ENCODE measurements at regions not wholly inside any gene's neighbourhood (a gene's known extent, or its start where the extent isn't known, plus 50 kb on each side); places are given as distances from the start of the nearest gene placed in this dataset.

DNA sequence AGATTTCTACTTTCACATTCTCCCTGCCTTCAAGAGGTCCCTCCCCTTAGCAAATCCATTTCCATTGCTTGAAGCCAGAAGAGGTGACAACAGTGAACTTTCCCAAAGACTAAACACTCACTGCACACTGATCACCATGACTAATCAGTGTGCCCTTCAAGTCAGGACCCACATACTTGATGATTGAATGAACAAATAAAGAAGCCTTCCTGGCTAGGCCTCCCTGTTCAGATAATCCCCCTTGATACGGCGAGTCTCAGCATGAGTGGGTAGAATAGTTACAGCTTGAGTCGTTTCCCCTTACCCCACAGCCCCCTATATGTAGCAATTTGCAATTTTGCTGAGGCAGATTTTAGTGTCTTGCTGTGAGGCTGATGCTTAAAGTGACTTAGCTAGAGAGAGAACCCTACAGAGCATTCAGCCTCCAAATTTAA is 102.2 kb downstream of the UNC5CL start:
- RAD21 ChIA-PET (ENCODE audit: low non-redundant PET in 1 of 2, low total read pairs in 2 of 2, uncharacterized antibody in 2 of 2, unreplicated experiment in 2 of 2): no interaction called here
- H3K9me3 ChIP-seq (ENCODE audit: control insufficient read depth in 1 of 2, insufficient read depth in 1 of 2, low read depth in 1 of 2, low read length in 2 of 2): no peaks in the 10 kb centered on the region
- BruUV-seq (replicated peaks): no TSS peak
- POLR2A ChIA-PET: no interaction called here
- CTCF ChIA-PET: no interaction called here
- no peak overlapping the region for H3K4me2 ChIP-seq (ENCODE audit: low read length)
- no peaks in the 10 kb centered on the region for H3K36me3 ChIP-seq (ENCODE audit: control insufficient read depth in 1 of 2, insufficient read depth in 2 of 2, low read length in 2 of 2)
- TF ChIP-seq EZH2phosphoT487 (IDR thresholded peaks at IDR 0.05; ENCODE audit: borderline replicate concordance) (no peak), SP1 (IDR thresholded peaks at IDR 0.05; ENCODE audit: low read depth) (no peak), ZFX (IDR thresholded peaks at IDR 0.05) (no peak), TCF7L2 (IDR thresholded peaks at IDR 0.05; ENCODE audit: borderline replicate concordance, extremely low read depth, insufficient read depth, insufficient read length) (no peak), EZH2 (IDR thresholded peaks at IDR 0.05) (no peak), EGR1 (IDR thresholded peaks at IDR 0.05; ENCODE audit: low read depth) (no peak), FOSL1 (IDR thresholded peaks at IDR 0.05; ENCODE audit: low read depth) (no peak), SRF (IDR thresholded peaks at IDR 0.05; ENCODE audit: low read depth) (no peak), POLR2A (IDR thresholded peaks at IDR 0.05; ENCODE audit: borderline replicate concordance, extremely low read depth, insufficient read depth, insufficient read length) (no peak), YY1 (IDR thresholded peaks at IDR 0.05; ENCODE audit: extremely low read depth, insufficient replicate concordance, low read depth, low read length) (no peak), ZNF274 (IDR thresholded peaks at IDR 0.05; ENCODE audit: low read depth, low read length) (no peak), CEBPB (IDR thresholded peaks at IDR 0.05; ENCODE audit: low read depth) (no peak), RAD21 (IDR thresholded peaks at IDR 0.05; ENCODE audit: low read depth) (no peak), ELF1 (IDR thresholded peaks at IDR 0.05; ENCODE audit: borderline replicate concordance, low read depth) (no peak), POLR2AphosphoS5 (IDR thresholded peaks at IDR 0.05; ENCODE audit: low read depth, low read length) (no peak)
- TF ChIP-seq, protein P1, sequence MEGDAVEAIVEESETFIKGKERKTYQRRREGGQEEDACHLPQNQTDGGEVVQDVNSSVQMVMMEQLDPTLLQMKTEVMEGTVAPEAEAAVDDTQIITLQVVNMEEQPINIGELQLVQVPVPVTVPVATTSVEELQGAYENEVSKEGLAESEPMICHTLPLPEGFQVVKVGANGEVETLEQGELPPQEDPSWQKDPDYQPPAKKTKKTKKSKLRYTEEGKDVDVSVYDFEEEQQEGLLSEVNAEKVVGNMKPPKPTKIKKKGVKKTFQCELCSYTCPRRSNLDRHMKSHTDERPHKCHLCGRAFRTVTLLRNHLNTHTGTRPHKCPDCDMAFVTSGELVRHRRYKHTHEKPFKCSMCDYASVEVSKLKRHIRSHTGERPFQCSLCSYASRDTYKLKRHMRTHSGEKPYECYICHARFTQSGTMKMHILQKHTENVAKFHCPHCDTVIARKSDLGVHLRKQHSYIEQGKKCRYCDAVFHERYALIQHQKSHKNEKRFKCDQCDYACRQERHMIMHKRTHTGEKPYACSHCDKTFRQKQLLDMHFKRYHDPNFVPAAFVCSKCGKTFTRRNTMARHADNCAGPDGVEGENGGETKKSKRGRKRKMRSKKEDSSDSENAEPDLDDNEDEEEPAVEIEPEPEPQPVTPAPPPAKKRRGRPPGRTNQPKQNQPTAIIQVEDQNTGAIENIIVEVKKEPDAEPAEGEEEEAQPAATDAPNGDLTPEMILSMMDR (IDR thresholded peaks at IDR 0.05 in 2 of 3, conservative IDR thresholded peaks at IDR 0.05 in 1 of 3; ENCODE audit: borderline replicate concordance in 1 of 3, insufficient read depth in 1 of 3, low read depth in 2 of 3, low read length in 2 of 3): no peak
- TF ChIP-seq, protein P2, sequence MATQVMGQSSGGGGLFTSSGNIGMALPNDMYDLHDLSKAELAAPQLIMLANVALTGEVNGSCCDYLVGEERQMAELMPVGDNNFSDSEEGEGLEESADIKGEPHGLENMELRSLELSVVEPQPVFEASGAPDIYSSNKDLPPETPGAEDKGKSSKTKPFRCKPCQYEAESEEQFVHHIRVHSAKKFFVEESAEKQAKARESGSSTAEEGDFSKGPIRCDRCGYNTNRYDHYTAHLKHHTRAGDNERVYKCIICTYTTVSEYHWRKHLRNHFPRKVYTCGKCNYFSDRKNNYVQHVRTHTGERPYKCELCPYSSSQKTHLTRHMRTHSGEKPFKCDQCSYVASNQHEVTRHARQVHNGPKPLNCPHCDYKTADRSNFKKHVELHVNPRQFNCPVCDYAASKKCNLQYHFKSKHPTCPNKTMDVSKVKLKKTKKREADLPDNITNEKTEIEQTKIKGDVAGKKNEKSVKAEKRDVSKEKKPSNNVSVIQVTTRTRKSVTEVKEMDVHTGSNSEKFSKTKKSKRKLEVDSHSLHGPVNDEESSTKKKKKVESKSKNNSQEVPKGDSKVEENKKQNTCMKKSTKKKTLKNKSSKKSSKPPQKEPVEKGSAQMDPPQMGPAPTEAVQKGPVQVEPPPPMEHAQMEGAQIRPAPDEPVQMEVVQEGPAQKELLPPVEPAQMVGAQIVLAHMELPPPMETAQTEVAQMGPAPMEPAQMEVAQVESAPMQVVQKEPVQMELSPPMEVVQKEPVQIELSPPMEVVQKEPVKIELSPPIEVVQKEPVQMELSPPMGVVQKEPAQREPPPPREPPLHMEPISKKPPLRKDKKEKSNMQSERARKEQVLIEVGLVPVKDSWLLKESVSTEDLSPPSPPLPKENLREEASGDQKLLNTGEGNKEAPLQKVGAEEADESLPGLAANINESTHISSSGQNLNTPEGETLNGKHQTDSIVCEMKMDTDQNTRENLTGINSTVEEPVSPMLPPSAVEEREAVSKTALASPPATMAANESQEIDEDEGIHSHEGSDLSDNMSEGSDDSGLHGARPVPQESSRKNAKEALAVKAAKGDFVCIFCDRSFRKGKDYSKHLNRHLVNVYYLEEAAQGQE (IDR thresholded peaks at IDR 0.05; ENCODE audit: low read depth): no peak
- TF ChIP-seq, protein P3, sequence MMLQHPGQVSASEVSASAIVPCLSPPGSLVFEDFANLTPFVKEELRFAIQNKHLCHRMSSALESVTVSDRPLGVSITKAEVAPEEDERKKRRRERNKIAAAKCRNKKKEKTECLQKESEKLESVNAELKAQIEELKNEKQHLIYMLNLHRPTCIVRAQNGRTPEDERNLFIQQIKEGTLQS (IDR thresholded peaks at IDR 0.05): no peak
- TF ChIP-seq, protein P4, sequence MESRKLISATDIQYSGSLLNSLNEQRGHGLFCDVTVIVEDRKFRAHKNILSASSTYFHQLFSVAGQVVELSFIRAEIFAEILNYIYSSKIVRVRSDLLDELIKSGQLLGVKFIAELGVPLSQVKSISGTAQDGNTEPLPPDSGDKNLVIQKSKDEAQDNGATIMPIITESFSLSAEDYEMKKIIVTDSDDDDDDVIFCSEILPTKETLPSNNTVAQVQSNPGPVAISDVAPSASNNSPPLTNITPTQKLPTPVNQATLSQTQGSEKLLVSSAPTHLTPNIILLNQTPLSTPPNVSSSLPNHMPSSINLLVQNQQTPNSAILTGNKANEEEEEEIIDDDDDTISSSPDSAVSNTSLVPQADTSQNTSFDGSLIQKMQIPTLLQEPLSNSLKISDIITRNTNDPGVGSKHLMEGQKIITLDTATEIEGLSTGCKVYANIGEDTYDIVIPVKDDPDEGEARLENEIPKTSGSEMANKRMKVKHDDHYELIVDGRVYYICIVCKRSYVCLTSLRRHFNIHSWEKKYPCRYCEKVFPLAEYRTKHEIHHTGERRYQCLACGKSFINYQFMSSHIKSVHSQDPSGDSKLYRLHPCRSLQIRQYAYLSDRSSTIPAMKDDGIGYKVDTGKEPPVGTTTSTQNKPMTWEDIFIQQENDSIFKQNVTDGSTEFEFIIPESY (IDR thresholded peaks at IDR 0.05; ENCODE audit: extremely low read depth, insufficient replicate concordance, low read length): no peak
- TF ChIP-seq, protein P5, sequence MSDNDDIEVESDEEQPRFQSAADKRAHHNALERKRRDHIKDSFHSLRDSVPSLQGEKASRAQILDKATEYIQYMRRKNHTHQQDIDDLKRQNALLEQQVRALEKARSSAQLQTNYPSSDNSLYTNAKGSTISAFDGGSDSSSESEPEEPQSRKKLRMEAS (IDR thresholded peaks at IDR 0.05): no peak
- H2AFZ ChIP-seq (ENCODE audit: low read depth, low read length, poor library complexity, severe bottlenecking): no peak overlapping the region
- H4K20me1 ChIP-seq (ENCODE audit: insufficient read depth): no peaks in the 10 kb centered on the region
- ATAC-seq: no peak
- peaks cover 0 to 5% of the 10 kb centered on the region in 2 experiments; a peak in 1 of 4 replicates for H3K4me1 ChIP-seq (ENCODE audit: control insufficient read depth in 1 of 2, insufficient read depth in 2 of 2, low read length in 2 of 2)
- no peak for DNase-seq (ENCODE audit: low read depth, low spot score)
- intact Hi-C loops (cut with micrococcal nuclease): no loop called here
- H3K79me2 ChIP-seq (ENCODE audit: insufficient read depth, low read length): no peaks in the 10 kb centered on the region
- H3K27me3 ChIP-seq (ENCODE audit: insufficient read depth, low read length): no peaks in the 10 kb centered on the region
- no peak overlapping the region for H3K4me3 ChIP-seq (replicated peaks in 1 of 2; ENCODE audit: low read depth in 1 of 2, low read length in 2 of 2)
- no peaks in the 10 kb centered on the region for H3K9me2 ChIP-seq (ENCODE audit: insufficient read depth)
- no peak overlapping the region for H3K27ac ChIP-seq (ENCODE audit: low read depth, low read length)
- no peak overlapping the region for H3K9ac ChIP-seq (ENCODE audit: low read length)

Data from HCT116 (cell line).